Mesendoderm (in vitro differentiated cells): ENCODE measurements at regions not wholly inside any gene's neighbourhood (a gene's known extent, or its start where the extent isn't known, plus 50 kb on each side); places are given as distances from the start of the nearest gene placed in this dataset.

ENCODE experiments used
- DNase-seq: peaks from one replicate; pipeline ENCODE4 v3.0.0; 2013
- H2AK5ac ChIP-seq: 2 replicates; pipeline ENCODE4 v1.6.1; 2013; ENCODE audit warnings: low read length, inconsistent platforms
- H2BK120ac ChIP-seq: 2 replicates; pipeline ENCODE4 v1.6.1; 2013; ENCODE audit warnings: low read depth, mild to moderate bottlenecking, low read length, moderate library complexity, mixed read lengths
- H2BK15ac ChIP-seq: replicated peaks from 2 replicates; pipeline ENCODE4 v1.6.1; 2013; ENCODE audit warnings: low read depth, mild to moderate bottlenecking, moderate library complexity
- H2BK5ac ChIP-seq: 2 replicates; pipeline ENCODE4 v1.6.1; 2013; ENCODE audit warnings: low read length, inconsistent platforms
- H3K18ac ChIP-seq: 2 replicates; pipeline ENCODE4 v1.6.1; 2013; ENCODE audit warnings: mild to moderate bottlenecking, low read length, mixed read lengths
- H3K23ac ChIP-seq: one replicate; pipeline ENCODE4 v1.6.1; 2013; ENCODE audit warnings: low read length
- H3K27ac ChIP-seq: 2 replicates; pipeline ENCODE4 v1.5.1; 2013; ENCODE audit warnings: low read depth, mild to moderate bottlenecking, inconsistent platforms, low read length, moderate library complexity
- H3K27me3 ChIP-seq: 2 replicates; pipeline ENCODE4 v1.6.1; 2013; ENCODE audit warnings: low read length, control low read depth, mild to moderate bottlenecking, inconsistent platforms; ENCODE audit not compliant: insufficient read depth, poor library complexity
- H3K36me3 ChIP-seq: 2 replicates; pipeline ENCODE4 v1.6.1; 2013; ENCODE audit warnings: low read length, inconsistent platforms; ENCODE audit not compliant: control insufficient read depth, insufficient read depth
- H3K4ac ChIP-seq: one replicate; pipeline ENCODE4 v1.6.1; 2013; ENCODE audit warnings: low read depth, mild to moderate bottlenecking, low read length, moderate library complexity
- H3K4me1 ChIP-seq: 2 replicates; pipeline ENCODE4 v1.6.1; 2013; ENCODE audit warnings: low read depth, low read length, inconsistent platforms; ENCODE audit not compliant: control insufficient read depth
- H3K4me2 ChIP-seq: 2 replicates; pipeline ENCODE4 v1.6.1; 2013; ENCODE audit warnings: low read length
- H3K4me3 ChIP-seq: 2 replicates; pipeline ENCODE4 v1.5.1; 2013; ENCODE audit warnings: mild to moderate bottlenecking, low read length
- H3K56ac ChIP-seq: one replicate; pipeline ENCODE4 v1.6.1; 2013; ENCODE audit warnings: low read length
- H3K79me1 ChIP-seq: 2 replicates; pipeline ENCODE4 v1.6.1; 2013; ENCODE audit warnings: low read length, inconsistent platforms
- H3K79me2 ChIP-seq: 2 replicates; pipeline ENCODE4 v1.6.1; 2013; ENCODE audit warnings: mild to moderate bottlenecking, low read length; ENCODE audit not compliant: control insufficient read depth, insufficient read depth
- H3K9ac ChIP-seq: 2 replicates; pipeline ENCODE4 v1.6.1; 2013; ENCODE audit warnings: low read length, inconsistent platforms
- H4K5ac ChIP-seq: one replicate; pipeline ENCODE4 v1.6.1; 2013; ENCODE audit warnings: low read length
- H4K8ac ChIP-seq: one replicate; pipeline ENCODE4 v1.6.1; 2013; ENCODE audit warnings: low read depth, mild to moderate bottlenecking, control low read depth, low read length, moderate library complexity
- WGBS: extraction: QIAGEN DNeasy Blood & Tissue Kit; methylation state at CpG from one replicate; pipeline ENCODE4 v1.1.7; 2013; ENCODE audit warnings: low lambda C conversion rate, missing lambda C conversion rate; ENCODE audit not compliant: insufficient coverage; ENCODE audit errors: extremely low coverage; 5-methylcytosine and 5-hydroxymethylcytosine counted together

DNA sequence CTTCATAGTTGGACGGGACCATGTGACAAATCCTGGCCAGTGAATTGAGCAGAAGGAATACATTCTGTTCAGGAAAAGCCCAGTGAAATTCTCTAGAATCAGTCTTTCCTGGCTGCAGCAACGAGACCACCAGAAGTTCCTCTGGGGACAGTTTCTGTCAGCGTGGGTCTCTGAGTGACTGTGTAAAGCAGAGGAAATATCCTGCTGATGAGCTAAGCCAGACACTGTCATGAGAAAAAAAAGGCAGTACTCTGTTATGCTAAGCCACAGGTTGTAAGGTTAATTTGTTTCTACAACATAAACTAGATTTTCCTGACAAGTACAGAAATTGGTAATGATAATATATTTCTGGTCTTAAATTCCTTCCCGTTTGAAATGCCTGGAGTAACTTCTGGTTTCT is 664.4 kb downstream of the LMO4 start:
- Histone ChIP-seq H2AK5ac (no peak overlapping the region), H2BK120ac (no peak overlapping the region), H2BK15ac (no peak overlapping the region), H3K18ac (no peak overlapping the region), H3K4me2 (no peak overlapping the region), H3K27me3 (no peaks in the 10 kb centered on the region), H3K56ac (no peak overlapping the region), H3K27ac (no peak overlapping the region), H4K8ac (no peak overlapping the region), H3K79me1 (no peaks in the 10 kb centered on the region), H3K79me2 (no peaks in the 10 kb centered on the region), H2BK5ac (no peak overlapping the region), H3K9ac (no peak overlapping the region), H3K4ac (no peak overlapping the region), H3K4me1 (no peaks in the 10 kb centered on the region), H4K5ac (no peak overlapping the region), H3K4me3 (no peak overlapping the region), H3K36me3 (no peaks in the 10 kb centered on the region), H3K23ac (no peak overlapping the region)
- WGBS, result no CpG with 5 or more reads among the region's 4 CpGs
- DNase-seq, result no peak

DNA sequence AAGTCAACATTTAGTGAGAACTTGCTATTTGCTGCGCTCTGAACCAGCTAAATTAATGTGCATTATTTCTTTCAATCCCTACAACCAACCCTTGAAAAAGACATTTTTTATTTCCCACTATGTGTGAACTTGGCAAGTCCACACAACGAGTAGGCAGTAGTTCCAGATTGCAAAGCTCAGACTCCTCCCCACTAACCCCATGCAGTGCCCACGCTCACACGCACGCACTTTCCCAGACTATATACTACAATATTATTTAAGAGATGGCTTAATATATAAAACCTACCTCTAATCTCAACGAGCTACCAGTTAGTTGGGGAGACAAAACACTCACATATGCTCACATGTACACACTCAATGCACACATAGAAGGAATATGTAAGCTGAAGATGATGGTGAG is 671.2 kb downstream of the LMO4 start:
- Histone ChIP-seq H2BK15ac (no peak overlapping the region), H3K36me3 (no peaks in the 10 kb centered on the region)

DNA sequence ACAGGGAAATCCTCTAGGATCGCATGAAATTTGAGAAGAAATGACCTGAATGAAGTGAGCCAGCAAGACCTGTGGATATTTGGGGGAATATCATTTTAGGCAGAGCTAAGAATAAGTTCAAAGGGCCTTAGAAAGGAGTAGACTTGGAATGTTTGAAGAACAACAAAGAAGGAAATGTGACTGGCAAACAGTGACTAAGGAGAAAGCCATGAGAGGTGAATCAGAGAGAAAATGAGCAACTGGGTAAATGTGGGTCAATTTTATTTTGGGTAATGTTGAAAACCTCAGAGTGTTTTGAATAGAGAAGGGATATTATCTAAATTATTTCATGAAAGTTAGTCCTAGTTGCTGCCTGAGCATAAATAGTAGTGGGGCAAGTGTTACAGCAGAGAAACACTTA is 672.8 kb downstream of the LMO4 start:
- H3K79me2 ChIP-seq, result no peaks in the 10 kb centered on the region
- H3K4ac ChIP-seq, result no peak overlapping the region
- no peak overlapping the region for H3K27ac ChIP-seq
- no peak overlapping the region for H4K5ac ChIP-seq
- H3K27me3 ChIP-seq, result no peaks in the 10 kb centered on the region
- H2AK5ac ChIP-seq, result no peak overlapping the region
- peak; percentile 8 for DNase-seq
- no peak overlapping the region for H3K4me3 ChIP-seq
- no peak overlapping the region for H4K8ac ChIP-seq
- H3K18ac ChIP-seq, result no peak overlapping the region
- H3K9ac ChIP-seq, result no peak overlapping the region
- no peaks in the 10 kb centered on the region for H3K36me3 ChIP-seq
- H2BK15ac ChIP-seq, result no peak overlapping the region
- no peak overlapping the region for H2BK120ac ChIP-seq
- H3K56ac ChIP-seq, result no peak overlapping the region
- no peak overlapping the region for H3K4me2 ChIP-seq
- no peaks in the 10 kb centered on the region for H3K79me1 ChIP-seq
- WGBS, result no CpG with 5 or more reads among the region's 1 CpG
- no peak overlapping the region for H2BK5ac ChIP-seq
- H3K4me1 ChIP-seq, result no peaks in the 10 kb centered on the region
- H3K23ac ChIP-seq, result no peak overlapping the region

More for the DNA sequence above, 671.2 kb downstream of the LMO4 start:
- Histone ChIP-seq H3K18ac (no peak overlapping the region), H2BK120ac (no peak overlapping the region), H3K79me2 (no peaks in the 10 kb centered on the region), H4K8ac (no peak overlapping the region), H4K5ac (no peak overlapping the region), H3K4me2 (no peak overlapping the region), H2BK5ac (no peak overlapping the region), H3K4ac (no peak overlapping the region), H3K9ac (no peak overlapping the region), H3K79me1 (no peaks in the 10 kb centered on the region), H3K56ac (no peak overlapping the region), H2AK5ac (no peak overlapping the region), H3K27ac (no peak overlapping the region), H3K4me1 (no peaks in the 10 kb centered on the region), H3K4me3 (no peak overlapping the region), H3K27me3 (no peaks in the 10 kb centered on the region), H3K23ac (no peak overlapping the region)
- WGBS, result no CpG with 5 or more reads among the region's 6 CpGs
- no peak for DNase-seq

DNA sequence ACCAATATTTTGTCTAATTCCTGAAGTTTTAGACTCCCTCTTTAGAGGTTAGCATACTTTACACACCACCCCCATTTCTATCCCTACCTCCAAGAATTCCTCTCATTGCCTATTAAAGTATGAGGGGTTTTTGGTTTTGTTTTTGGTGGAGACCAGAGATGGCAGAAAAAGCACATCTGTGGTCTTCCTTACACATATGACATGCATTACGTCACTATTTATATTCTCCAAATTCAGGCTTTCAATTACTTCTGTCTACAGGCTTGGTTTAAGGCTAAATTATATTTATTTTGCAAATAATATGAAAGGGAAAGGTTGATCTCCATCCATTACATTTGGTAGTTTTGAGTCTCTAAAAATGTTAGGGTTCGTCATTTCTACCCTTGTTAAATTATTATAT is 674.6 kb downstream of the LMO4 start:
- H3K9ac ChIP-seq, result no peak overlapping the region
- no peak overlapping the region for H4K8ac ChIP-seq
- no peak overlapping the region for H4K5ac ChIP-seq
- H3K36me3 ChIP-seq, result no peaks in the 10 kb centered on the region
- no peaks in the 10 kb centered on the region for H3K27me3 ChIP-seq
- no peak overlapping the region for H2BK15ac ChIP-seq
- H2BK5ac ChIP-seq, result no peak overlapping the region
- no peaks in the 10 kb centered on the region for H3K79me1 ChIP-seq
- H2AK5ac ChIP-seq, result no peak overlapping the region
- H3K56ac ChIP-seq, result no peak overlapping the region
- H3K79me2 ChIP-seq, result no peaks in the 10 kb centered on the region
- no CpG with 5 or more reads among the region's 2 CpGs for WGBS
- no peak overlapping the region for H3K18ac ChIP-seq
- H3K4ac ChIP-seq, result no peak overlapping the region
- no peak overlapping the region for H3K27ac ChIP-seq
- no peak for DNase-seq
- no peak overlapping the region for H2BK120ac ChIP-seq
- H3K23ac ChIP-seq, result no peak overlapping the region
- H3K4me3 ChIP-seq, result no peak overlapping the region
- no peak overlapping the region for H3K4me2 ChIP-seq
- H3K4me1 ChIP-seq, result no peaks in the 10 kb centered on the region

DNA sequence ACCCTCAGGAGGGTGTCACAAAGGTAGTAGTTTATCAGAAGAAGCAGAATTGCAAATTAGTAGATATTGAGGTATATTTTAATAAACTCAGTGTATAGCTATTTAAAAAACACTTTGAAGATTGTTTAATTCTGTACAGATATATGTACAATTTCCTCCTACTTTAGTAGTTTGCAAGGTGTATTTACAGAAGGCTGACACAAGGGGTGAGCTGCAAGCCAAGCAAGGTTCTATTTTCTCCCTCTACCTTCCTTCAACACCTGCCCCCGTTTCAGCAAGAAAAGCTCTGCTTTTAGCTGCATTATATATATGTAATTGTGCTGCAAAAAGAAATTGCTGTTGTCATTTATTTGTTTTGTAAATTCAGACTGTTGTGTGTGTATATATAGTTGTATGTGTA is 674.2 kb upstream of the PKN2 start:
- WGBS, result no CpG with 5 or more reads among the region's 1 CpG
- no peak overlapping the region for H3K23ac ChIP-seq

DNA sequence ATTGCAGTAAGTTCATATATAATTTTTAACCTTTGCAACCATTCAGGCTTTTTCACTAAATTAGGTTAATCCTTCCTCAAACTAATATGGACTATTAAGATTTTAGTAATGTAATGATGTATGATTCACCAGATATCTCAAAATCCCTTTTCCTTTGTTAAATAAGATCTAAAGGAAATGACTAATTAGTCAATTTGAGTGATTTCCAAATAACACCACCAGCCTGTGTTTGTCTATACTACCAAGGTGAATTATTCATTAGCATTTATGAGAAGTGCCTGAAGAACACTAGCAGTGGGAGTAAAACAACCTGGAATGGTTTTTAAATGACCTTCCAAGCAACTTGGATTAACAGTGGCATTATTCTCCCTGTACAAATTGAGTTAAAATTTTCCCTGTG is 670.6 kb upstream of the PKN2 start:
- Histone ChIP-seq H3K4me2 (no peak overlapping the region), H2BK120ac (no peak overlapping the region), H3K79me2 (no peaks in the 10 kb centered on the region), H3K4me3 (no peak overlapping the region), H3K79me1 (no peaks in the 10 kb centered on the region), H3K23ac (no peak overlapping the region), H3K4me1 (no peaks in the 10 kb centered on the region), H3K27me3 (no peaks in the 10 kb centered on the region), H3K27ac (no peak overlapping the region), H3K56ac (no peak overlapping the region), H2BK5ac (no peak overlapping the region), H3K4ac (no peak overlapping the region), H2AK5ac (no peak overlapping the region), H4K5ac (no peak overlapping the region), H3K18ac (no peak overlapping the region), H3K9ac (no peak overlapping the region), H2BK15ac (no peak overlapping the region), H4K8ac (no peak overlapping the region), H3K36me3 (no peaks in the 10 kb centered on the region)
- no peak for DNase-seq

More for the DNA sequence above, 674.2 kb upstream of the PKN2 start:
- Histone ChIP-seq H3K4me1 (no peaks in the 10 kb centered on the region), H2AK5ac (no peak overlapping the region), H3K4me3 (no peak overlapping the region), H3K18ac (no peak overlapping the region), H4K8ac (no peak overlapping the region), H3K9ac (no peak overlapping the region), H2BK5ac (no peak overlapping the region), H2BK120ac (no peak overlapping the region), H4K5ac (no peak overlapping the region), H3K79me2 (no peaks in the 10 kb centered on the region), H3K27ac (no peak overlapping the region), H3K36me3 (no peaks in the 10 kb centered on the region), H3K79me1 (no peaks in the 10 kb centered on the region), H2BK15ac (no peak overlapping the region), H3K27me3 (no peaks in the 10 kb centered on the region), H3K4ac (no peak overlapping the region), H3K56ac (no peak overlapping the region), H3K4me2 (no peak overlapping the region)
- peak; percentile 2 for DNase-seq
